GM19035 (cell line): ENCODE measurements at regions not wholly inside any gene's neighbourhood (a gene's known extent, or its start where the extent isn't known, plus 50 kb on each side); places are given as distances from the start of the nearest gene placed in this dataset.
"Not testable (repeated sequence)": the region's sequence is repeated elsewhere in the genome, so short reads cannot be mapped to it uniquely, and the experiment has no call there.

Experiments used
- ATAC-seq: cut with Tn5 transposase; IDR thresholded peaks from one replicate; pipeline ENCODE4 v1.9.1; 2021; ENCODE audit not compliant: unreplicated experiment

DNA sequence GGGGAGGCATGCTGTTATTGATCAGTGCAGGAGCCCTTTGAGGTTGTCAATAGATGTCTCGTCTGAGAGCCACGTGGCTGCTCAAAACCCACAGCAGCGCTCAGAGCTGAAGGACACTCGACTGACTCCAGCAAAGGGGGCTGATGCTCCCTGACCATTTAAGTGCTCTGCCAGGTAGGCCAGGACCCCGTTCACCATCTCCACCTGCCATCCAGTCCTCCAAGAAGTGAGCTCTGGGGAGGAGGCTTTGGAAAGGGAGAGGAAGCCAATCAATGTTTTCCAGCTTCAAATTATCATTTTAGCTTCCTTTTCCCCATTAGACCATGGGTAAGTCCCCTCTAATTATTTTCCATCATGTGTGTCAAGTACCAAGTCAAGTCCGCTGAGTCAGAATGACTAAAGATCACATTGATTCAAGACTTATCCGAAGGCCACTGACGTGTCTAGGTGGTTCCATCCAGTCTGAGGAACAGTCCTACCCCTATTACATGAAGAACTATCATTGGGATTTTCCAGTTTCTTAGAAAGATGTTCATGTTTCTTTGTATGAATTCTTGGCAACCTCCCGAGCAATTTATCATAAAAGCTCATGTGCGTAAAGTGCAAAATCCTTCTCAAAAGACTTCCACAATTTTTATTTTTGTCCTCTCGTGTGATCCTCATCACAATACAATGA, 302.6 kb upstream of the LYZL1 start:
- ATAC-seq = no peak

DNA sequence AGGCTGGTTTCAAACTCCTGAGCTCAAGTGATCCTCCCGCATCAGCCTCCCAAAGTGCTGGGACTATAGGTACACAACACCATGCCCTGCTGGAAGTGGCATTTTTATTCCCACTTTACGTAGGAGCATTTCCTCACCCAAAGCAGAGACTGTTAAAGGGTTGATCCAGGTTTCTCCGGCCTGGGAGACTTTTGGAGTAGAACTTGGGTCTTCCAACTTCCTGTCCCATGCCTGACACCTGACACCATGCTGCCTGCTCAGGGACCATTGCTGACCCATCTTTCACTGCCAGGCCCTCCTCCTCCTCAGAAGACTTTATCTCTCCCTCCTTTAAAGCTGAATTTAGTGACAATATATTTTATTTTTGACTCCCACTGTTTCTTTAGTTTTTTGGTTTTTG, 302.0 kb upstream of the LYZL1 start:
- ATAC-seq = no peak

DNA sequence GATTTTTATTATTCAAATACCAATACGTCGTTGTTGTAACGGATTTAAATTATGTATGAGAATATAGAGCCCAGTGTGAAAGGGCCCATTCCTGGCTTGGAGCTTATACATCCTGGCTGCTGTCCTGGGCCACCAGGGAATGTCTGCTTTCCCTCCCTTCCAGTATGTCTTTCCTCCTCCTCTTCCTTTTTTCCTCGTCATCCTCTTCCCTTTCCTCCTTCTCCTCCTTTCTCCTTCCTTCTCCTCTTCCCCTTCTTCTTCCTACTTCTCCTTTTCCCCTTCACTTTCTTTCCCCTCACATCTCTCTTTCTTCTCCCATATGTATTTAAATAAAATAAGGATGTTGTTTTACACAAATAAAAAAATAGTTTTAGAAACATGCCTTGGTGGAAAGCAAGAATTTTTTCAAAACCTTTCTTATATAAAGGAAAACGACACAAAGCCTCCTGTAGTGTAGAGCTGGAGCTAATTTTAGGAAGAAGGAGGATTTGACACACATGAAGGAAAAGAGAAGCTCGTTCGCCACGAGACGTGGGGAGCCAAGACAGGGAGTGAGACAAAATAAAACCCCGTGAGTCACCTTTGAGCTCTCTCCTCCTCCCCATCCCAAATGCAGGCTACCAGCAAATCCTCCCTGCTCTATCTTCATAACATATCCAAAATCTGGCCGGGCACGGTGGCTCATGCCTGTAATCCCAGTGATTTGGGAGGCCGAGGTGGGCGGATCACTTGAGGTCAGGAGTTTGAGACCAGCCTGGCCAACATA, 301.1 kb upstream of the LYZL1 start:
- no peak for ATAC-seq

DNA sequence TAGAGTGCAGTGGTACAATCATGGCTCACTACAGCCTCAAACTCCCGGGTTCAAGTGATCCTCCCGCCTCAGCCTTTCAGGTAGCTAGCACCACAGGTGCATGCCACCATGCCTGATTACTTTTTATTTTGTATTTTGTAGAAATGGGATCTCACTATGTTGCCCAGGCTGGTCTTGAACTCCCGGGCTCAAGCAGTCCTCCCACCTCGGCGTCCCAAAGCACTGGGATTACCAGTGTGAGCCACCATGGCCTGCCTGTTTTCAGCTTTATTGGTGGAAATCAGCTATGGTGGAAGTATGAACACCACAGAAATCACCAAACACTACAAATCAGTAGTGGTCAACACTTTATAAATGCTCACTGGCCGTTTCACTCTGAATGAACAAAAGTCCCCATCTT, 299.9 kb upstream of the LYZL1 start:
- no peak for ATAC-seq

DNA sequence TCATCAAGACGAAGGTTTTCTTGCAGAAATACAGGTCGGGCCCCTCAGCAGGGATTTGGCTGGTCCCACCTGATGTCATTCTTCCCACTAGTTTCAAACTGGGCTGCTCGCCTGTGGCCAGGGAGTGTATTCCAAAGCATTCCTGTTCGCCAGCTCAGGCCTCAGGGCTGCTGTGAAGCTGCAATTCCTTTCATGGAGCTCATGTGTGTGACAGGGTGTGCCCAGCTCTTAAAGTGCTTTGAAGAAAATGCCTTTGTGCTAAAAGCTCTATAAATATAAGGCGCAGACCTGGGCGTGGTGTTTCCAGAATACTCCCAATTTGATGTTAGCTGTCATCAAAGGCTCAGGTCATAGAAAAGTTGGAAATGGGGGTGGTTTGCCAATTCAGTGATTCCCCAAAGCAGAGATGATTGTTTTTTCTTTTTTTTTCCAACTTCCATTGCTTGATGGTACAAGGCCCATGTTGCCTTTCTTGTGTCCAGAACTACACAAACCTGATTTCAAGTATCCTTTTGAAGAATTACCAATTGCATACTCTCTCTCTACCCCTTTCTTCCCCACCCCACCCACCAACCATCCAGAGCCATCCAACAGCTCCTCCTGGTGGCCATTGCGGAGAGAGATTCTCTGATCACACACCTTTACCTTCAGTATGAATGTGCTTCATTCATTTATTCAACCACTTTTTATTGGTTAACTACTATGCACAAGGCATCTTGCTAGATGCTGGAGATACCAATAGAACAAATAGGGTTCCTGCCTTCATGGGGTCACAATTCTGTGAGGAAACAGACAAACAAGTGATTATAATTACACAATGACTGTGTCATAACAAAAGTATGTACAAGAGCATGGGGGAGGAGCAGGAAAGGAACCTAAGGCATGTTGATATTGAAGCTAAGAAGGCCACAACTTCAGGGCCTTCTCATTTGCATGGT, 297.3 kb upstream of the LYZL1 start:
- ATAC-seq = no peak

DNA sequence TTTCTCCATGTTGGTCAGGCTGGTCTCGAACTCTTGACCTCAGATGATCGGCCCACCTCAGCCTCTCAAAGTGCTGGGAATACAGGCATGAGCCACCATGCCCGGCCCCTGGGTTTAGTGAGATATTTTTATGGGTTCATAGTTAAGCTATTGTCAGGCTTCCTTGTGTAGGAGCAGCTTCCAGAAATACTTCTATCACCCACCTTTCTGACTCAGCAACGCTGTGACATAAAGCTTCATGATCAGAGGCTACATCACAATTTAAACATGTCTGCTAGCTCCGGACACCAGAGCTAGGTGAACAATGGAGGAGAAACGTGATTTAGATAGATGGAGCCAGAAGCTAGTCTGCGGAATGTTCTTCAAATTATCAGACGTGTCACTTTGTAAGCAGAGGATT, 295.8 kb upstream of the LYZL1 start:
- ATAC-seq = no peak

DNA sequence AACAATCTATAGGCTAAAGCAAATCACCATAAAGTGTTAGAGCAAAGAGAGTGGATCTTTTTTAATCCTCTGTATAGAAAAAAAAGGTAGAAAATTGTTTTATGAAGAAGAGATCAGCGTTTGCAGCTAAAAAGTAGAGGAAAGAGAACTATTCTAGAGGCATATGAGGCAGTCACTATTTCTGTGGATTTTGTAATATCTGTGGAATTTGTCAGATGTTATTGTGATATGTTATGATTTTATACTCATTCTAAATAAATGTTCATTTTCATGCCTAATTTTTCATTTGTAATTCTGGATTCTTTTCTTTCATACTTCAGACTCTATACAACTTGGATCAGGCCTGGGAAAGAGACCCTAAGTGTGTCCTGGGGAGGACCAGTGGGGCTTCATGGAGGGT, 295.0 kb upstream of the LYZL1 start:
- no peak for ATAC-seq

DNA sequence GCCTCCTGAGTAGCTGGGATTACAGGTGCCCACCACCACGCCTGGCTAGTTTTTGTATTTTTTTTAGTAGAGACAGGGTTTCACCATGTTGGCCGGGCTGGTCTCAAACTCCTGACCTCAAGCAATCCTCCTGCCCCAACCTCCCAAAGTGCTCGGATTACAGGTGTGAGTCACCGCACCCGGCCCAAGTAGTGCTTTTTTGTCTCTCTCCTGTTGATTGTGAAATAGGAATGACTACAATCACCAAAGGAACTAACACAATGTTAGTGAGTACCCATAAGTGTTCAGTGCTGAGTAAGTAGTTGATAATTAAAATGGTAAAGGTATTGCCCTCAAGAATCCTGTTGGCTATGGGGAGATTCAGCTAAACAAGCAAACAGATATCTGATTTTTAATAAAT, 294.1 kb upstream of the LYZL1 start:
- ATAC-seq = not testable (repeated sequence)

DNA sequence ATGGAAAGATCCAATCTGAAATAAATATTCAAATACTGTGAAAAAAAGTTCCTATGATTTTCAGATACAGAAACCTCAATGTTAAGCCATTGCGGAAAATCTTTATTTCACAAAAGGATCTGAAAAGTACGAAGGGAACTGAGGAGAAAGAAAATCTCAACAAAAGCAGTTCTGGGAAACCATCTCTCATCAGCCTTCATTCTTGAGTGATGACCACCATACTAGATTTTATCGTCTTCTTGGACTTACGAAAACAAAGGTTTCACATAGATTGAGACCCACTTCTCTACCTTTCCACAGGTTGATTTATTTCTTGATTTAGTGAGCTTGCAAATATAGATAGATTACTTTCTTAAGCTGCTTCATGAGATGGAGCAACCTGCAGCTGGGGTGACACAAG, 293.4 kb upstream of the LYZL1 start:
- no peak for ATAC-seq

DNA sequence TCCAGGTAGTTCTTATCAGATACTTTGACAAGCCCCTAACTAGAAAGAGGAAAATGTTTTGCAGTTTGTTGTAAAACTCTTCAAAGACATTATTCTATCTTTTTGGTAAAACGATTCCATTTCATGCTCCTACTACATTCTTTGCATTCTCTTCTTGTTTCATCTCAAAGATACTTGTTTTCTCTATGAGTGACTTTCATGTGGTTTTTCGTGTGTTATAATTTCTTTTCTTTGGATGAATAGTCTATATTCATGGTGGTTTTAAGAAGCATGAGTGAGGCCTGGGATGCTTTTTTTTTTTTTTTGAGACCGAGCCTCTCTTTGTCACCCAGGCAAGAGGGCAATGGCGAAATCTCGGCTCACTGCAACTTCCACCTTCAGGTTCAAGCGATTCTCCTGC, 292.5 kb upstream of the LYZL1 start:
- no peak for ATAC-seq

DNA sequence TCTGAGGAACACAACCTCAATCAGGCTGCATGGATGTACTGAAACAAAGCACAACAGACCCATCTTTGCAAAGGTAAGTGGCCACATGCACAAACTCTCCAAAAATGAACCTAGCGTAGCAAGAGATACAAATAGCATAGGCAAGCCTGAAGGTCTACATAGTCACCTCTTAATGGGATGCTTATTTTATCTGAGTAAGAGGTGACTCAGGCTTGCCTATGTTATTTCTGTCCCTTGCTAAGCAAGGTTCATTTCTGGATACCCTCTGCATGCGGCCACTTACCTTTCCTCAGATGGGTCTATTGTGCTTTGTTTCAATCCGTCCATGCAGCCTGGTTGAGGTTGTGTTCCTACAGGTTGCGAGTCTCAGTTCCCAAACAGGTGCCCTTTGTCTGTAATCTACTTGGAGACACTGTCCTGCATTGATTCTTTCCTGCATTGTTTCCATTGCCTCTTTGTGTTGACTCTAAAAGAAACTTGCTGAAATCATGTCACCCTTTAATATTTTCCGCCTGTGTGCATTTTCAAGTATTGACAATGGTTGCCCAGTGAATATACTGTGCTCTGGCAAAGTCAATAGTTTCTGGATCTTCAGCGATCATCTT, 291.8 kb upstream of the LYZL1 start:
- no peak for ATAC-seq

DNA sequence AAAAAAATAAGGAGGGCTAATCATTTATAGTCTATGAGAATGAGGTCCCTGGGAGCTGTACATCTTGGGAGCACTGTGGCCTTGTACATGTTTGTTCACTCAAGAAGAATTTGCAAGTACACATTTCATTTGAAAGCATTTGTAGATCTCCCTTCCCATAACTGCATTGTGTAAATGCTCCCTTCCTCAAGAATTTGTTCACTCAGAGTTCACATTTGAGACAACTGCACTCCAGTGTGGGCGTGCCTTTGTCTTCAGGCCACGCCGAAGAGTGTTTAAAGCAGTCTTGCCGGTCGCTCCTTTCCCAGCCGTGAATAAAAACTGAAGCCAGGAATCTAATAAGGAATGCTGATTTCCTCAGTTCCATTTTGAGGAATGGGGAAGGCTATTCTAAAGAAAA, 291.1 kb upstream of the LYZL1 start:
- no peak for ATAC-seq

DNA sequence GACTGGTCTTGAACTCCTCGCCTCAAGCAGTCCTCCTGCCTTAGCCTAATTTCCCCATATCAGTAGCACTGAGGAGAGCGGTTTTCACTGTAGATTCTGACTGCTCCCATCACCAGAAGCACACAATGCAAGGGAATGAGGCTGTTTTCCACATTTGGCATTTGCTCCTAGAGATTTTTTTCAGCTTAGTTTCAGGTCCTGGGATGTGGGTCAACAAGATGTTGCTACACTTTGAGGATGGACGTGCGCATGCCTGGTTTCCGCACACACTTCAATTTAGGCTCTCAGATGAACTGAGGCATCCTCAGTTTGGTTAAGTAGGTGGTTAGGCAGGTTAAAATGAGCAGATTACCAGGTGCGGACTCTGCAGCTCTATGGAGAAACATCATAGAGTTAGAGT, 287.1 kb upstream of the LYZL1 start:
- no peak for ATAC-seq

DNA sequence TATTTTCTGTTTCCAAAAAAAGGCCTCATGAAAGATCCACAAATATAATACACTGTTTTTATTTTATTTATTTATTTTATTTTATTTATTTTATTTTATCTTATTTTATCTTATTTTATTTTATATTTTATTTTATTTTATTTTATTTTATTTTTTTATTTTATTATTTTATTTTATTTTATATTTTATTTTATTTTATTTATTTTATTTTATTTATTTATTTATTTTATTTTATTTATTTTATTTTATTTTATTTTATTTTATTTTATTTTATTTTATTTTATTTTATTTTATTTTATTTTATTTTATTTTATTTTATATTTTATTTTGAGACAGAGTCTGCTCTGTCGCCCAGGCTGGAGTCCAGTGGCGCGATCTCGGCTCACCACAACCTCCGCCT, 285.9 kb upstream of the LYZL1 start:
- ATAC-seq = not testable (repeated sequence)

DNA sequence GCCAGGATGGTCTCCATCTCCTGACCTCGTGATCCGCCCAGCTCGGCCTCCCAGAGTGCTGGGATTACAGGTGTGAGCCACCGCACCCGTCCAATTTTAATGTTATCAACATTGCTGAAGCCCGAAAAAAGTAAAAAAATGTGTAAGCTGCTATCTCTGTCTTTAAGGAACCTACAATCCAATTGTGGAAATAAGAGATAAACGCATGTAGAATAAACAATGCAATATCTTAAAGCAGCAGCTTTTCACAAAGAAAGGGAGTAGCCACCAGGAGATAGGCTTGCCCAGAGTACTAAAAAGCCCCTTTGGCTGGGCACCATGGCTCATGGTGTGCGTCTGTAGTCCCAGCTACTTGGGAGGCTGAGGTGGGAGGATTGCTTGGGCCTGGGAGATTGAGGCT, 282.9 kb upstream of the LYZL1 start:
- ATAC-seq = no peak

DNA sequence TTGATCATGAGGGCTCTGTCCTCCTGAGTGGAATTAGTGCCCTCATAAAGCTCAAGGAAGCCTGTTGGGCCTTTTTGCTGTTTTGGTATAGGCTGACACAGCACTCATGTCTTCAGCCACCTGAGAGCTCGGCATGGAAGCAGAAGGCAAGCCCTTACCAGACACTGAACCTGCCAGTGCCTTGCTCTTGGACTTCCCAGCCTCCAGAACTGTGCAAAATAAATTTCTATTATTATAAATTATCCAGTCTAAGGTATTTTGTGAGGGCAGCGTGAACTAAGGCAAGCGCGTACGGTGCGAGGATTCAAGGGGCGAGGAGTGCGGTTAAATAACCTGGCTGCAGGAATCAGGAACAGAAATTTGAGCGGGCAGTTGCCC, 281.5 kb upstream of the LYZL1 start:
- ATAC-seq = no peak

DNA sequence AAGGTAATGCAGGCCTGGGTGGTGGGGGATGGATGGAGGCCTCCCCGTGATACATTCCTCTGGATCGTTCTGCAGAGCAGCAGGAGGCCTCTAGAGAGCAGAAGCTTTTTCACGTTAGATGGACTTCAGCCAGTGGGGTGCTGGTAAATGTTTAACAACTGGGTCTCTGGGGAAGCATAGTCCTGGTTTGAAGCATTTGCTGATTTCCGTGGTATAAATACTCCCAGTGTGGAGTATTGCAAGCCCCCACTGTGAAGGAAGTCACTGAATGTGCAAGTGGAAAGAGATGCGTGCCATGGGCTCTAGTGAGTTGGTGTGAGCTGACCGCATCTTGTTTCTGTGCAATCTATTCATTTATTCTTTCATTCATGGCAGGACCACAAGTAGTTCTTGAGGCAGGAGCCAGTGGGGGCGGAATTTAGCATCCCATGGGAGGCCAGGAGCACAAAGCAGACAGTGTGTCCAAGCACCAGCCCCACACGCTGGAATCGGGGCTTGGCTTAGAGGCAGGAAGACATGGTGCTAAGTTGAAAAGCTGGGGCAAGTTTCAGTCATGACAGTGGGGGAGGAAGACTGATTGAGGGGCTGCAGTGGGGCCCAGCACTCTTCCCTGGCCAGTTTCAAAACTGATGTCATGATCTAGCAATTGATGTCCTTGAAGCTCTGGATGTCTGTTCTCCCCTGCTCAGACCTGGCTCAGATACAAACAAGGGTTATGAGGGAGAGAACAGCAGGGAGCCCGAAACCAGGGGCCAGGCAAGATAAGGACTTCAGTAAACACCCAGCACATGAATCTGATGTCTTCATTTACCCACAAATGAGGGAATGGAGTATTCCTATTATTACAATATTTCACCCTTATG, 280.9 kb upstream of the LYZL1 start:
- ATAC-seq = no peak

DNA sequence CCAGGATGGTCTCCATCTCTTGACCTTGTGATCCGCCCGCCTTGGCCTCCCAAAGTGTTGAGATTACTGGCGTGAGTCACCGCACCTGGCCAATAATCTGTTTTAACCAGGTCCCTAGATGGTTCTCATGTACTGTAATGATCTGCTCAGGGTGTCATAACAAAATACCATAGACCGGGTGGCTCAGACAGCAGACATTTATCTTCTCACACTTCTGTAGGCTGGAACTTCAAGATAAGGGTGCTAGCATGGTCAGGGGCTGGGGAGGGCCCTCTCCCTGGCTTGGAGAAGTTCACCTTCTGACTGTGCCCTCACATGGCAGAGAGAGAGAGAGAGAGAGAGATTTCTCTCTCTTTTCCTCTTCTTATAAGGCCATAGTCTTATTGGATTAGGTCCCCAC, 279.4 kb upstream of the LYZL1 start:
- no peak for ATAC-seq

DNA sequence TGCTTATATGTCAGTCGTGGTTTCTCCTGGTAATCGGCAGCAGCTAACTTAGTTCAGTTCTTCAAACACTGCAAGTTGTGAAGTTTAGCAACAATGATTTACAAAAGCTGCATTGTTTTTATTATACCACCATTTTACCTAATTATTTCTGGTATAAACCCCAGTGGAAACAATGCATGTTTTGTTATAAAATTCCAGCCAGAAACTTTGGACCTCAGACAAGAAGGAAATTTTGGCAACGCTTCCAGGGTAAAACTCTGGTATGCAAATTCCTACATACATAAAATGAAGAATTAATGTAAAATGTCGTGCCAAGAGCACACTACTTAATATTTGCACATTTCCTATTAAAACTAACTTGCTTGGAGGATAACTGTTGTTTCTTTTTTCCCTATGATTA, 277.4 kb upstream of the LYZL1 start:
- no peak for ATAC-seq

DNA sequence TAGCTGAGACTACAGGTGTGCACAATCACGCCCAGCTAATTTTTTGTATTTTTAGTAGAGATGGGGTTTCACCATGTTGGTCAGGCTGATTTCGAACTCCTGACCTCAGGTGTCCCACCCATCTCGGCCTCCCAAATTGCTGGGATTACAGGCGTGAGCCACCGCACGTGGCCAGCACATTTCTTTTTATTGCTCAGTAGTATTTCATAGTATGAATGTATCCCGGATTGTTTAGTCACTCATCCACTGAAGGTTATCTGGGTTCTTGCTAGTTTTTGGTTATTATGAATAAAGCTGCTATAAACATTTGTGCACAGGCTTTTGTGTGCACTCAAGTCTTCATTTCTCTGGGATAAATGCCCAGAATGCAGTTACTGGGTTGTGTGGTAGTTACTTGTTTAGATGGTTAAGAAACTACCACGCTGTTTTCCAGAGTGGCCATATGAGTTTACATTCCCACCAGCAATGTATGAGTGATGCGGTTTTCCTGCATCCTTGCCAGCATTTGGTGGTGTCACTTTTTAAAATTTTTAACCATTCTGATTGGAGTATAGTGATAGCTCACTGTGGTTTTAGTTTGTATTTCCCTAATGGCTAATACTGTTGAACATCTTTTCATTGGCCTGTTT, 275.8 kb upstream of the LYZL1 start:
- ATAC-seq = no peak
